Choroid plexus epithelial cell (primary cell): ENCODE measurements at regions not wholly inside any gene's neighbourhood (a gene's known extent, or its start where the extent isn't known, plus 50 kb on each side); places are given as distances from the start of the nearest gene placed in this dataset.

Experiments
- DNase-seq: peaks from one replicate; pipeline ENCODE4 v3.0.0-alpha.2; 2010; ENCODE audit warnings: low read depth
- H3K4me3 ChIP-seq: 2 replicates; pipeline ENCODE4 v1.5.1; 2011; ENCODE audit warnings: low read depth, mild to moderate bottlenecking, control low read depth, low read length, moderate library complexity
- CTCF ChIP-seq: conservative IDR thresholded peaks from 2 replicates; pipeline ENCODE4 v1.5.1; 2011; ENCODE audit warnings: low read depth, mild to moderate bottlenecking, control low read depth, inconsistent platforms, low read length, moderate library complexity

GRCh38 chr1:239204401-239204800 is 182.0 kb upstream of the CHRM3 start:
- TF ChIP-seq CTCF = no peak
- DNase-seq = no peak

DNA sequence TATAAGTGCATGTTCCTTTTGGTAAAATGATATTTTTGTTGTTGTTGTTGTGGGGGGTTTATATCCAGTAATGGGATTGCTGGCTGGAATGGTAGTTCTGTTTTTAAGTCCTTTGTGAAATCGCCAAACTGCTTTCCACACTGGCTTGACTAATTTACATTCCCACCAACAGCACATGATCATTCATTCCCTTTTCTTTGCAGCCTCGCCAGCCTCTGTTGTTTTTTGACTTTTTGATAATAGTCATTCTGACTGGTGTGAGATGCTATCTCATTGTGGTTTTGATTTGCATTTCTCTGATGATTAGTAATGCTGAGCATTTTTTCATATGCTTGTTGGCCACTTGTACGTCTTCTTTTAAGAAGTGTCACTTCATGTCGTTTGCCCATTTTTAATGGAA is 188.5 kb upstream of the CHRM3 start:
- H3K4me3 ChIP-seq = no peak overlapping the region
- TF ChIP-seq CTCF = no peak
- DNase-seq = no peak

More at GRCh38 chr1:239204401-239204800, 182.0 kb upstream of the CHRM3 start:
- H3K4me3 ChIP-seq = no peak overlapping the region

GRCh38 chr1:239189998-239190512 is 196.3 kb upstream of the CHRM3 start:
- no peak for DNase-seq
- no peak overlapping the region for H3K4me3 ChIP-seq
- no peak for TF ChIP-seq CTCF

DNA sequence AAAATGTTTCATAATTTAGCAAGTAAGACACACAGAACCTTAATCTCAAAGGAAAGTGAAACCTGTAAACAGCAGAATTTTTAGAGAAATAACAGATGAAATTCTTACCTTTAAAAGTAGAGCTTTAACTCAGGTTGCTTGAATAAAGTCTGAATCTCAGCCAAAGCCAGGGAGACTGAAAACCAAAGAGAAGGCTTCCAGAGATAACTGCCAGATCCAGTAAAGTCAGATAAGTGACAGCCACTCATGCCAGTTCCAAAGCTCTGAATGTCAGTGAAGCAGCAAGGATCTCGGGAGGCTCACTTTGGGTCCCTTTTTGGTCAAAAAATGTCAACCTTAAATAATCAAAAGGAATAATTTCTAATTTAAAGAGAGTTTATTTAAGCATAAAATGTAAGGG is 199.9 kb upstream of the CHRM3 start:
- H3K4me3 ChIP-seq = no peak overlapping the region
- no peak for TF ChIP-seq CTCF
- no peak for DNase-seq

DNA sequence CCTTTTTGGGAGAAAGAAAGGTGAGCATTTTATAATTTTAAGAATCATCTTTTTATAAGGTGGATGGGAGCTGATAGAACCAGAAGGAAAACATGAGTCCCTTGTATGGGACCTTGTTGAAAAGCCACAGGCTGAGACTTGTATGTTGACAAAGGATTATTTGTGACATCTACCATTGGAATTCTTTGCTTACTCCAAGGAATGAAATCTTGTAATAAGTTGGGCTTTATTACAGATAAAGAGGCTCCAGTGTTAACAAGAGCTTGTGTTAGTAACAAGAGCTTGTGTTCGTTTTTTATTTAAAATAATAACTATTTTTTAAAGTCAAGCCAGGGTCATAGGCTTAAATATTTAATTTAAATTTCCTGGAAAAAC is 201.1 kb upstream of the CHRM3 start:
- DNase-seq = no peak
- no peak for TF ChIP-seq CTCF
- no peak overlapping the region for H3K4me3 ChIP-seq

DNA sequence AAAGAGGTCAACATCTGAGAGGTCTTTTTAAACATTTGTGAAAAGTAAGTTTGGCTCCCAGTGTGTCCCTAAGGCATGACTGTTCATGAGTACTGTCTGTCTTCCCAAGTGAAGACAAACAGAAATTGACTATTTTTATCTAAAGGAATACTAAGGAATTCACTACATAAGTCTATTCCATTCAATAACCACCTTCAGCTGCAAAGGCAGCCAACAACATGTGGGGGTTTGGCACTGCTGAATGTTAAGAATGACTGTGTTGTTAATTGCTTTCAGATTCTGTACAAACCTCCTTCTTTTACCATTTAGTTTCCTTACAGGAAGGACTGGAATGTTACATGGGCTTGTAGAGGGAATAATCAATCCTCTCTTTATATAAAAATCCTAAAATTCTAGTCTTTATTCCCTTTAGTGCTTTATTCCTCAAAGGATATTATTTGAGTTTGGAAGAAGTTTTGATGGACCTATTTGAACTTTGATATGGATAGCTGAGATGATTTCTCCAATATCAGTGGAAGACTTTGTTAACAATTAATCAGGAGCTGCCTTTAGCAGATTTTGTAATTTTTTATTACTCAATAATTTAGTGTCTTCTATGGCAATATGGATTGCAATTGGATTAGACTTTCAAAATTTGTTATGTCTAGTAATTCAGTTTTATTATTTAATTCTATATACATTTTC is 201.7 kb upstream of the CHRM3 start:
- H3K4me3 ChIP-seq = no peak overlapping the region
- no peak for TF ChIP-seq CTCF
- no peak for DNase-seq

DNA sequence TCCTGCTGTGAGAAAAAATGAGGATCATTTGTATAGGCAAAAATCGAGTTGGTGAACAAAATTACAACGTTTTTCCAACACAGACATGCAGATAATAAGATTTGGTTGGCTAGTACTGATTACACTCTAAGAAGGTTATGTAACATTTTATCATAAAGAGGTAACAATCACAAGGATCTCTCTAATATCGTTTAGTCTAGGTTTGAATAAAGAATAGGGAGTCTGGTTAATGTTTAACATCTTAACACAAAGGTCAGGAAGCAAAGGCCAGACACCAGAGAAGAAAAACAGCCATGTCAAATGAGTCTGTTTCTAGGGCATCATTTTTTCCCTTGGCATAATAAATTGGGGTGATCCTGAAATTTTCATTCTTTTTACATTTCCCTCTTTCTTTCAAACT is 207.4 kb upstream of the CHRM3 start:
- DNase-seq = no peak
- no peak overlapping the region for H3K4me3 ChIP-seq
- no peak for TF ChIP-seq CTCF
